ENCODE measurements at regions not wholly inside any gene's neighbourhood (a gene's known extent, or its start where the extent isn't known, plus 50 kb on each side); places are given as distances from the start of the nearest gene placed in this dataset.

- Mint-ChIP-seq H3K27ac (peak overlapping the region; percentile 12), H3K4me3 (no peak overlapping the region), H3K36me3 (peaks cover 4% of the 10 kb centered on the region), H3K4me1 (peaks cover 29% of the 10 kb centered on the region), H3K27me3 (ENCODE audit: insufficient read depth, low read depth) (peaks cover 2% of the 10 kb centered on the region), H3K9me3 (peaks cover 31% of the 10 kb centered on the region)
- Histone ChIP-seq H4K20me1 (ENCODE audit: low read depth) (no peaks in the 10 kb centered on the region), H3K79me2 (ENCODE audit: low read depth) (no peaks in the 10 kb centered on the region), H3K4me2 (no peak overlapping the region), H3K27me3 (no peaks in the 10 kb centered on the region), H2AFZ (replicated peaks) (no peak overlapping the region), H3K4me3 (no peak overlapping the region), H3K9me3 (ENCODE audit: low read depth) (no peaks in the 10 kb centered on the region), H3K4me1 (peaks cover 23% of the 10 kb centered on the region), H3K27ac (no peak overlapping the region), H3K9ac (no peak overlapping the region), H3K36me3 (no peaks in the 10 kb centered on the region), H3F3A (ENCODE audit: low read depth) (no peaks in the 10 kb centered on the region)
- no peak for DNase-seq (ENCODE audit: low spot score)
- no peak for TF ChIP-seq CTCF (IDR thresholded peaks at IDR 0.05)
- no peak for TF ChIP-seq EZH2 (IDR thresholded peaks at IDR 0.05)
- TF ChIP-seq EZH2phosphoT487 (IDR thresholded peaks at IDR 0.05), result no peak
These were observed 1104.6 kb downstream of the OTOL1 start for GRCh38 chr3:162601101-162601670.

- H3K36me3 ChIP-seq, result no peaks in the 10 kb centered on the region
- no peaks in the 10 kb centered on the region for H4K20me1 ChIP-seq (ENCODE audit: low read depth)
- Mint-ChIP-seq H3K4me1 (peaks cover 20% of the 10 kb centered on the region), H3K9me3 (peaks cover 36% of the 10 kb centered on the region), H3K4me3 (no peak overlapping the region), H3K36me3 (peaks cover 6% of the 10 kb centered on the region), H3K27me3 (ENCODE audit: insufficient read depth, low read depth) (peaks cover 2% of the 10 kb centered on the region), H3K27ac (no peak overlapping the region)
- TF ChIP-seq EZH2phosphoT487 (IDR thresholded peaks at IDR 0.05), result no peak
- no peak for TF ChIP-seq CTCF (IDR thresholded peaks at IDR 0.05)
- TF ChIP-seq EZH2 (IDR thresholded peaks at IDR 0.05), result no peak
- H3K4me3 ChIP-seq, result no peak overlapping the region
- no peak overlapping the region for H3K4me2 ChIP-seq
- DNase-seq (ENCODE audit: low spot score), result no peak
- no peak overlapping the region for H2AFZ ChIP-seq (replicated peaks)
- peaks cover 13% of the 10 kb centered on the region for H3K4me1 ChIP-seq
- no peaks in the 10 kb centered on the region for H3K9me3 ChIP-seq (ENCODE audit: low read depth)
- no peak overlapping the region for H3K9ac ChIP-seq
- no peak overlapping the region for H3K27ac ChIP-seq
- H3K27me3 ChIP-seq, result no peaks in the 10 kb centered on the region
- no peaks in the 10 kb centered on the region for H3F3A ChIP-seq (ENCODE audit: low read depth)
- H3K79me2 ChIP-seq (ENCODE audit: low read depth), result no peaks in the 10 kb centered on the region
These were observed 1106.0 kb downstream of the OTOL1 start for GRCh38 chr3:162602619-162603018.

- Mint-ChIP-seq H3K4me3 (no peak overlapping the region), H3K27ac (no peak overlapping the region), H3K9me3 (peaks cover 24% of the 10 kb centered on the region), H3K4me1 (peaks cover 6% of the 10 kb centered on the region), H3K36me3 (peaks cover 4% of the 10 kb centered on the region), H3K27me3 (ENCODE audit: insufficient read depth, low read depth) (peaks cover 2% of the 10 kb centered on the region)
- no peak overlapping the region for H2AFZ ChIP-seq (replicated peaks)
- H3K27ac ChIP-seq, result no peak overlapping the region
- no peaks in the 10 kb centered on the region for H4K20me1 ChIP-seq (ENCODE audit: low read depth)
- no peaks in the 10 kb centered on the region for H3F3A ChIP-seq (ENCODE audit: low read depth)
- H3K36me3 ChIP-seq, result no peaks in the 10 kb centered on the region
- H3K4me3 ChIP-seq, result no peak overlapping the region
- H3K9me3 ChIP-seq (ENCODE audit: low read depth), result no peaks in the 10 kb centered on the region
- no peaks in the 10 kb centered on the region for H3K4me1 ChIP-seq
- no peak overlapping the region for H3K9ac ChIP-seq
- no peaks in the 10 kb centered on the region for H3K79me2 ChIP-seq (ENCODE audit: low read depth)
- H3K27me3 ChIP-seq, result no peaks in the 10 kb centered on the region
- no peak overlapping the region for H3K4me2 ChIP-seq
- no peak for DNase-seq (ENCODE audit: low spot score)
- no peak for TF ChIP-seq CTCF (IDR thresholded peaks at IDR 0.05)
- TF ChIP-seq EZH2 (IDR thresholded peaks at IDR 0.05), result no peak
- TF ChIP-seq EZH2phosphoT487 (IDR thresholded peaks at IDR 0.05), result no peak
These were observed 1109.1 kb downstream of the OTOL1 start for GRCh38 chr3:162605651-162606204.
